ENCODE measurements at regions not wholly inside any gene's neighbourhood (a gene's known extent, or its start where the extent isn't known, plus 50 kb on each side); places are given as distances from the start of the nearest gene placed in this dataset.

GRCh38 chr7:25565002-25565401 is 336.7 kb upstream of the NPVF start:
- TF ChIP-seq ATF3 (IDR thresholded peaks at IDR 0.05) (no peak), ELF1 (IDR thresholded peaks at IDR 0.05; ENCODE audit: borderline replicate concordance, low read depth) (no peak), EZH2phosphoT487 (IDR thresholded peaks at IDR 0.05; ENCODE audit: borderline replicate concordance) (no peak), SRF (IDR thresholded peaks at IDR 0.05; ENCODE audit: low read depth) (no peak)

Measured in HCT116 (cell line).